Naive B cell (primary cell): ENCODE measurements at regions not wholly inside any gene's neighbourhood (a gene's known extent, or its start where the extent isn't known, plus 50 kb on each side); places are given as distances from the start of the nearest gene placed in this dataset.

Source experiments
- ATAC-seq, 2 donors: fragments of 150-1000 bp; cut with Tn5 transposase; 2 replicates each; pipeline ENCODE4 v1.10.0; 2021; ENCODE audit warnings: low read depth in 2 of 2, mild to moderate bottlenecking in 2 of 2, moderate library complexity in 2 of 2
- DNase-seq: peaks from one replicate; pipeline ENCODE4 v3.0.0; 2022
- H3K27ac Mint-ChIP-seq, 6 donors: one replicate each; pipeline ENCODE4 v1.8.0; 2020 to 2022; ENCODE audit warnings: mild to moderate bottlenecking in 6 of 6, mixed read lengths in 6 of 6, moderate library complexity in 5 of 6, inconsistent platforms in 2 of 6
- H3K27me3 Mint-ChIP-seq, 3 donors: one replicate each; pipeline ENCODE4 v1.8.0; 2021 to 2022; ENCODE audit warnings: mixed read lengths in 3 of 3, mild to moderate bottlenecking in 1 of 3
- H3K36me3 Mint-ChIP-seq, 2 donors: one replicate each; pipeline ENCODE4 v1.8.0; 2020 to 2022; ENCODE audit warnings: mixed read lengths in 2 of 2, inconsistent platforms in 1 of 2, mild to moderate bottlenecking in 1 of 2
- H3K4me1 Mint-ChIP-seq, 3 donors: one replicate each; pipeline ENCODE4 v1.8.0; 2020 to 2022; ENCODE audit warnings: mixed read lengths in 3 of 3, inconsistent platforms in 1 of 3, mild to moderate bottlenecking in 1 of 3, moderate library complexity in 1 of 3
- H3K4me3 Mint-ChIP-seq, 8 donors: one replicate each; pipeline ENCODE4 v1.8.0; 2020 to 2022; ENCODE audit warnings: mild to moderate bottlenecking in 8 of 8, mixed read lengths in 8 of 8, moderate library complexity in 8 of 8, inconsistent platforms in 2 of 8
- H3K9me3 Mint-ChIP-seq, 7 donors: one replicate each; pipeline ENCODE4 v1.8.0; 2020 to 2022; ENCODE audit warnings: mixed read lengths in 7 of 7, mild to moderate bottlenecking in 5 of 7, inconsistent platforms in 2 of 7, moderate library complexity in 1 of 7

- Mint-ChIP-seq H3K9me3 (peaks cover 2 to 18% (median 12%) of the 10 kb centered on the region in 7 donors), H3K36me3 (no peaks in the 10 kb centered on the region), H3K4me1 (no peaks in the 10 kb centered on the region), H3K4me3 (no peak overlapping the region), H3K27ac (no peak overlapping the region), H3K27me3 (peaks cover 22 to 35% (median 31%) of the 10 kb centered on the region in 3 donors)
- DNase-seq (no peak), ATAC-seq (no peak)
These were observed 243.2 kb downstream of the ATG4C start for GRCh38 chr1:63027176-63027575.

GRCh38 chr1:63032171-63032570 lies 248.2 kb downstream of the ATG4C start:
- DNase-seq (no peak), ATAC-seq (no peak)
- H3K9me3 Mint-ChIP-seq: peaks cover 0 to 13% (median 7%) of the 10 kb centered on the region in 7 donors
- H3K27ac Mint-ChIP-seq: no peak overlapping the region
- no peak overlapping the region for H3K4me3 Mint-ChIP-seq
- H3K36me3 Mint-ChIP-seq: peaks cover 0 to 7% of the 10 kb centered on the region in 2 donors
- no peaks in the 10 kb centered on the region for H3K4me1 Mint-ChIP-seq
- H3K27me3 Mint-ChIP-seq: peaks cover 10 to 21% (median 19%) of the 10 kb centered on the region in 3 donors

DNA sequence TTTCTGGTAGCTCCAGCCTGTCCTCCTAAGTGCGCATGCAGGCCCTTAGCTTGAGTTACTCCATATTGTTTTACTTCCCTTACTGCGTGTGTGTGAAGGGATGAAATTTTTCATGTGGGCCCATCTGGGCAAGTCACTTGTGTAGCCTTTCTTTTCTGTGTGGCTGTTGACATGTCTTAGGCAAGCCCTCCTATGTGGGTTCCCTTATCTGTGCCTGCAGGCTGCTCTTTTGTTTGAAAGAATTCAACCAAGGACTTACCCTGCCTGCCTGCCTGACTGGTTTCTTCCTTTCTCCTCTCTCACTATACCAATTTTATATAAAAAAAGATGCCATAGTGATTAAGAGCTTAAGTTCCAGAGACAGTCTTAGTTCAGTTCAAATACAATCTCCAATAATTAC lies 249.3 kb downstream of the ATG4C start:
- ATAC-seq (no peak), DNase-seq (no peak)
- peaks cover 10 to 17% (median 16%) of the 10 kb centered on the region in 3 donors for H3K27me3 Mint-ChIP-seq
- H3K36me3 Mint-ChIP-seq: peaks cover 0 to 7% of the 10 kb centered on the region in 2 donors
- no peak overlapping the region for H3K27ac Mint-ChIP-seq
- peaks cover 0 to 13% (median 6%) of the 10 kb centered on the region in 7 donors for H3K9me3 Mint-ChIP-seq
- H3K4me1 Mint-ChIP-seq: no peaks in the 10 kb centered on the region
- H3K4me3 Mint-ChIP-seq: no peak overlapping the region

DNA sequence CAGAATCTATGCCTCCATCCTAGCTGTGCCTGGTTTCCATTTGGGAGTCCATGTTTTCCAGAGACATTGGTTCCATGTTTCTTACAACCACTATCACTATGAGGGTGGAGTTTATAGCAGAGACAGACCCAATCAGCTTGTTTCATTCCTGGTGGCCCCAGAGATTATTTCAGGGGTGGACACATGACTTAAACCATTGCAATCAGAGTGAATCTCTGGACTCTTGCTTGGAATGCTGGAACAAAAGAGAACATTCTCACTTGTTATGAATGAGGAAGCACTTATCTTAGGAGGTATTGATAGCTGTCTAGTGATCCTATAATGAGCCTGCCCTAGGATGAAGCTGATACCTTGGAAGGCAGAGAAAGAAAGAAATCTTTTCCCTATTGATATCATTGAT lies 250.3 kb downstream of the ATG4C start:
- ATAC-seq (no peak), DNase-seq (no peak)
- peaks cover 7 to 10% (median 9%) of the 10 kb centered on the region in 3 donors for H3K27me3 Mint-ChIP-seq
- peaks cover 0 to 7% of the 10 kb centered on the region in 2 donors for H3K36me3 Mint-ChIP-seq
- no peaks in the 10 kb centered on the region for H3K4me1 Mint-ChIP-seq
- H3K4me3 Mint-ChIP-seq: no peak overlapping the region
- no peak overlapping the region for H3K27ac Mint-ChIP-seq
- H3K9me3 Mint-ChIP-seq: peaks cover 0 to 9% (median 2%) of the 10 kb centered on the region in 7 donors

DNA sequence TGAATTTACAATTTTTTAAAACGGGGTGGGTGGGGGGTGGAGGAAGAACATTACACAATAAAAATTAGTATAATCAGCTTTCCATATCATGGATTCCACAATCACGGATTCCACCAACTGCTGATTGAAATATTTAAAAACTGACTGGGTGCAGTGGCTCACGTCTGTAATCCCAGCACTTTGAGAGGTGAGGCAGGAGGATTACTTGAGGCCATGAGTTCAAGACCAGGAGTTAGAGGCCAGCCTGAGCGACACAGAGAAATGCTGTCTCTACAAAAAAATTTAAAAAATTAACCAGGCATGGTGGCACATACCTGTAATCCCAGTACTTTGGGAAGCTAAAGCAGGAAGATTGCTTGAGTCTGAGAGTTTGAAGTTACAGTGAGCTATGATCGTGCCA lies 254.7 kb downstream of the ATG4C start:
- Mint-ChIP-seq H3K27ac (no peak overlapping the region), H3K4me3 (no peak overlapping the region)
- no peak for ATAC-seq

DNA sequence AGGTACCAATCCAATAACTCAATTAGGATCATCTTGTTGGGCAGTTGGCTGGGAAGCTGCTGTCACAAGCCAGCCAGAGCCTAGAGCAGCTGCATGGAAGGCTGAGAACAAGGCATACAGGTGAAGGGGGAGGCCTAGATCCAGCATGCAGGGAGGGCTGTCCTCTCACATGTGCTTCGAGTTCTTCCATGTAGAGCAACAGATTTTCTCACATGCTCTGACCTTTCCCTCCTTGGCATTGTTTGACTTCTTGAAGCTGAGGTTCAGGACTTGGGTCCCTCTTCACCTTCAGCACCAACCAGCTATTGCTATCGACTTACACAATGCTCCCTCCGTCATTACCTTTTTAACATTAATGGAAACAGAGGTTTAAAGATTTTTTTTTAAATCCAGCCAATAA lies 257.7 kb downstream of the ATG4C start:
- DNase-seq (no peak), ATAC-seq (no peak)
- Mint-ChIP-seq H3K4me1 (no peaks in the 10 kb centered on the region), H3K4me3 (no peak overlapping the region), H3K27ac (no peak overlapping the region), H3K36me3 (peaks cover 0 to under 1% of the 10 kb centered on the region in 2 donors), H3K9me3 (peaks cover 0 to 5% (median 2%) of the 10 kb centered on the region in 7 donors), H3K27me3 (peaks cover 1 to 15% (median 5%) of the 10 kb centered on the region in 3 donors)

More for the DNA sequence above, 254.7 kb downstream of the ATG4C start:
- no peak for DNase-seq
- H3K4me1 Mint-ChIP-seq: no peaks in the 10 kb centered on the region
- H3K27me3 Mint-ChIP-seq: peaks cover 7 to 10% (median 9%) of the 10 kb centered on the region in 3 donors
- H3K9me3 Mint-ChIP-seq: peaks cover 0 to 4% (median 0%) of the 10 kb centered on the region in 7 donors
- H3K36me3 Mint-ChIP-seq: peaks cover 0 to 7% of the 10 kb centered on the region in 2 donors

DNA sequence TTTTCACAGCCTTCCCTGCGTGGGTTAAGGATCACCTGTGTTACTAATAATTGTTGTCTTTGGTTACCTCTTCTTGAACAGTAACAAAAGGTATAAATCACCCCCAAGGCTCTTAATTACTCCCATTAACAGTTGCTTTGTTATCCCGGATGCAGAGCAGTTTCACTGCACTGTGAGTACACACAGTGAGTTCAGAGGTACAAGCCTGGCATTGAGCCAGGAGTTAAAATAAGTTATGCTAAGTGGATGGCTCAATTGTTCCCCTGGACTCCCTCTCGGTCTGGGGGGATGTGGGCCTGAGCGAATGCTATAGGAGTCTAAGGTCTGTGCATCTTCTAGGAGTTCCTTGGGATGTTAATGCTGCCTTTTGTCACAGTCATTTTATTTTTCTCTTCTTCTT lies 258.3 kb downstream of the ATG4C start:
- Mint-ChIP-seq H3K4me1 (no peaks in the 10 kb centered on the region), H3K9me3 (peaks cover 0 to 5% (median 2%) of the 10 kb centered on the region in 7 donors), H3K36me3 (no peaks in the 10 kb centered on the region), H3K4me3 (no peak overlapping the region), H3K27me3 (peaks cover 0 to 15% (median 6%) of the 10 kb centered on the region in 3 donors), H3K27ac (peak overlapping the region in 1 of 6 donors; percentile 83)
- DNase-seq (no peak), ATAC-seq (no peak)

DNA sequence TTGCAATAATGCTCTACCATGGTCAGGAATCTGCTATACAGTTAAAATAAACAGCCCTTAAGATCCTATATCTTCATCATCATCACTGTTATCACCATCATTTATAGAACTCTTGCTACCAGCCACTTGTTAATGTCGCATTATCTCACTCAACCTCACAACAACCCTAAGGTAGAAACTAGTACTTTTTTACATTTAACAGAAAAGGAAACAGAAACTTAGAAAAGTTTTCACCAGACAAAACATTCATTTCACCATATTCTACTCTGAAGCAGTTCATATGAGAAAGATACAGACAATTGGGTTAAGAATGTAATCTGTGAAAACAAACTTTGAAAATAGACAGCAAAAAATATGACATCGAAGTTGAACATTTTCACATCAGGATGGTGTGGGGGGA lies 262.6 kb downstream of the ATG4C start:
- Mint-ChIP-seq H3K4me3 (no peak overlapping the region), H3K27ac (no peak overlapping the region), H3K36me3 (no peaks in the 10 kb centered on the region), H3K4me1 (no peaks in the 10 kb centered on the region), H3K9me3 (peaks cover 0 to 5% (median 0%) of the 10 kb centered on the region in 7 donors), H3K27me3 (peaks cover 9 to 32% (median 23%) of the 10 kb centered on the region in 3 donors)
- DNase-seq (no peak), ATAC-seq (no peak)

DNA sequence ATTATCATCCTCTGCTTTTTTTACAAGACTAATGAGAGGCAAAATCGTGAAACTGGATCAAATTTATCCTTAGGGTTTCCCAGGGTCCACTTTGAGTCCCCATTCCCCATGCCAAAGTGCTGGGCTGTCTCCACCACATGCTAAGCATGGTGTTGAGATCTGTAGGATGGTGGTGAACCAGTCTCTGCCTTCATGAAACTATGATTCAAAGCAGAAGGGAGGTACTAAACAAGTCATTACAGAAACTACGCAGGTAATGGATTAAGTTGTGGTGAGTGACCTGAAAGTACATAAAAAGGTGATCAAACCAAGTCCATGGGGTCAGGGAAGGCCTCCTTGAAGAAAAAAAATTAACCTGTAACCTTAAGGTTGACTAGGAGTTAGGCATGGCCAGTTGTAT lies 265.2 kb downstream of the ATG4C start:
- Mint-ChIP-seq H3K27me3 (peaks cover 9 to 29% (median 17%) of the 10 kb centered on the region in 3 donors), H3K4me1 (no peaks in the 10 kb centered on the region), H3K4me3 (no peak overlapping the region), H3K27ac (no peak overlapping the region), H3K9me3 (peaks cover 0 to 5% (median 0%) of the 10 kb centered on the region in 7 donors), H3K36me3 (no peaks in the 10 kb centered on the region)
- ATAC-seq: no peak
- DNase-seq: no peak

DNA sequence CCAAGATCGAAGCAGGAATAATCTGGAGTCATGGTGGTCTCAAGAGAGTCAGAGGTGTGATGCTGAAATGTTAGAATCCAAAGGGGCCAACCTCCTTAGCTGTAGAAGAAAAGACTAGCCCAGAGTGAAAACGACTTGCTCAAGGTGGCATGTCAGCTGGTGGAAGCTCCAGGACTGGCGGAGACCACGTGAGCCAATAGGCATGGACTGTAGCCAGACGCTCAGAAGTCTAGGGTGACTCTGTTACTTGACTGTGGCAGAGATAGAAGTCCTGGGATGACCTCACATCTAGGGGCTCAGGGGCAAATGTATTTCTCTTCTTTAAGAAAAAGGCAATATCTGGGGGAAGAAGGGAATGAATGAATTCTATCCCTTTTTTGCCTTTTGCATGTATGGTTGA lies 267.4 kb downstream of the ATG4C start:
- H3K27me3 Mint-ChIP-seq: peaks cover 24 to 34% (median 30%) of the 10 kb centered on the region in 3 donors
- H3K4me3 Mint-ChIP-seq: no peak overlapping the region
- no peaks in the 10 kb centered on the region for H3K36me3 Mint-ChIP-seq
- no peak overlapping the region for H3K27ac Mint-ChIP-seq
- ATAC-seq: no peak
- no peaks in the 10 kb centered on the region for H3K9me3 Mint-ChIP-seq
- DNase-seq: no peak
- no peaks in the 10 kb centered on the region for H3K4me1 Mint-ChIP-seq

DNA sequence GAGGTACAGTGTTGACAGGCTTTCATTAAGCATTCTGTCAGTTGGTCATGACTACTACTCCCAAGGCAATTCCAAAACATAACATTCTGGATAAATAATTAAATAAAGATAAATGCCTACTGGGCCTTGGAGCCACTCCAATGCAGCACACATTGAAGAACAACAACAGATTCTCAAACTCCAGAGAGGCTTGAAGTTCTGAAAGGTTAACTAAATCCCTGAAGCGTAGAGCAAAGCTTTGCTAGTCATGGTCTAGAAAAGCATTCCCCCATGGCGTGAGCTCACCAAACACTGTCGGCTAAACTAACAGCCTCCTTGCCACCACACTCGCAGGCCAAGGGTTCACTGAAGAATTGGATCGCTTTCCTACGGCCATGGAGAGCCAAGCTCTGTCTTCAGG lies 268.0 kb downstream of the ATG4C start:
- Mint-ChIP-seq H3K27me3 (peaks cover 27 to 35% (median 32%) of the 10 kb centered on the region in 3 donors), H3K27ac (no peak overlapping the region), H3K9me3 (no peaks in the 10 kb centered on the region), H3K4me3 (no peak overlapping the region), H3K36me3 (no peaks in the 10 kb centered on the region), H3K4me1 (no peaks in the 10 kb centered on the region)
- ATAC-seq (no peak), DNase-seq (no peak)

GRCh38 chr1:63054184-63054583 lies 268.2 kb upstream of the FOXD3 start:
- no peaks in the 10 kb centered on the region for H3K9me3 Mint-ChIP-seq
- no peaks in the 10 kb centered on the region for H3K4me1 Mint-ChIP-seq
- ATAC-seq: no peak
- no peak overlapping the region for H3K4me3 Mint-ChIP-seq
- no peak for DNase-seq
- no peak overlapping the region for H3K27ac Mint-ChIP-seq
- H3K36me3 Mint-ChIP-seq: no peaks in the 10 kb centered on the region
- peaks cover 24 to 28% (median 27%) of the 10 kb centered on the region in 3 donors for H3K27me3 Mint-ChIP-seq

DNA sequence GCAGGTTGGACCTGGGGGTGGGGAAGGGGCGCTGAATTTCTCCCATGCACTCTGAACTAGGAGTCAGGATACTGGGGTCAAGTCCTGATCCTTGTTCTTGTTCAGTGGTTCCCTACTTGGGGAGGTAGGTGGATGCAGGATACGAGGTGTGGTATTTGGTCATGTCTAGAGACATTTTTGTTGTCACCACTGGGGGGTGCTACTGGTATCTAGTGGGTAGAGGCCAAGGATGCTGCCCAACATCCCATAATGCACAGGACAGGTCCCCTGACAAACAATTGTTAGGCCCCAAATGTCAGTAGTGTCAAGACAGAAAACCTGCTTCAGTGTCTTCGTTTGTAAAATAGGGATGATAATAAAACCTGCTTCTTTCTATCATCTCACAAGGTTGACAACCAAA lies 259.0 kb upstream of the FOXD3 start:
- DNase-seq (no peak), ATAC-seq (no peak)
- no peaks in the 10 kb centered on the region for H3K36me3 Mint-ChIP-seq
- peaks cover 0 to 3% (median 0%) of the 10 kb centered on the region in 7 donors for H3K9me3 Mint-ChIP-seq
- H3K27ac Mint-ChIP-seq: no peak overlapping the region
- H3K4me3 Mint-ChIP-seq: no peak overlapping the region
- peaks cover 0 to 18% (median 15%) of the 10 kb centered on the region in 3 donors for H3K27me3 Mint-ChIP-seq
- no peaks in the 10 kb centered on the region for H3K4me1 Mint-ChIP-seq

- Mint-ChIP-seq H3K4me3 (no peak overlapping the region), H3K27me3 (peaks cover 0 to 22% (median 18%) of the 10 kb centered on the region in 3 donors), H3K4me1 (no peaks in the 10 kb centered on the region), H3K27ac (no peak overlapping the region), H3K36me3 (no peaks in the 10 kb centered on the region), H3K9me3 (peaks cover 0 to 3% (median 0%) of the 10 kb centered on the region in 7 donors)
- ATAC-seq (no peak), DNase-seq (no peak)
These were observed 258.2 kb upstream of the FOXD3 start for GRCh38 chr1:63064135-63064534.

DNA sequence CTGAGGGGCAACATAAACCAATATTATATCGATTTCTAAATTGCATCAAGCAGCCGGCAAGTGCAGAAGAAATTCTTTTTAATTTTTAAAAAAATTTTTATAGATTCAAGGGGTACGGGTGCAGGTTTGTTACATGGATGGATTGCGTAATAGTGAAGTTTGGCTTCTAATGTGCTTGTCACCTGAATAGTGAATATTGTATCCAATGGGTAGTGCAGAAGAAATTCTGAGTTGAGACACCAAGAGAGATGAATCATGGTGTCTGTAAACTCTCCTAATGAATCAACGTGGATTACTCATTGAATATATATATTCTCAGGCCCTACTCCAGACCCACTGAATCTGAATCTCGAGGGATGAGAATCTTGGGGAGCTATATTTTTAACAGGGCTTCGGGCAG lies 253.7 kb upstream of the FOXD3 start:
- H3K36me3 Mint-ChIP-seq: no peaks in the 10 kb centered on the region
- H3K9me3 Mint-ChIP-seq: peaks cover 0 to 3% (median 0%) of the 10 kb centered on the region in 7 donors
- DNase-seq: no peak
- no peak for ATAC-seq
- H3K27ac Mint-ChIP-seq: no peak overlapping the region
- peaks cover 0 to 4% (median 3%) of the 10 kb centered on the region in 3 donors for H3K4me1 Mint-ChIP-seq
- H3K27me3 Mint-ChIP-seq: peaks cover 29 to 41% (median 36%) of the 10 kb centered on the region in 3 donors
- H3K4me3 Mint-ChIP-seq: no peak overlapping the region
